ENCODE measurements at regions not wholly inside any gene's neighbourhood (a gene's known extent, or its start where the extent isn't known, plus 50 kb on each side); places are given as distances from the start of the nearest gene placed in this dataset.

DNA sequence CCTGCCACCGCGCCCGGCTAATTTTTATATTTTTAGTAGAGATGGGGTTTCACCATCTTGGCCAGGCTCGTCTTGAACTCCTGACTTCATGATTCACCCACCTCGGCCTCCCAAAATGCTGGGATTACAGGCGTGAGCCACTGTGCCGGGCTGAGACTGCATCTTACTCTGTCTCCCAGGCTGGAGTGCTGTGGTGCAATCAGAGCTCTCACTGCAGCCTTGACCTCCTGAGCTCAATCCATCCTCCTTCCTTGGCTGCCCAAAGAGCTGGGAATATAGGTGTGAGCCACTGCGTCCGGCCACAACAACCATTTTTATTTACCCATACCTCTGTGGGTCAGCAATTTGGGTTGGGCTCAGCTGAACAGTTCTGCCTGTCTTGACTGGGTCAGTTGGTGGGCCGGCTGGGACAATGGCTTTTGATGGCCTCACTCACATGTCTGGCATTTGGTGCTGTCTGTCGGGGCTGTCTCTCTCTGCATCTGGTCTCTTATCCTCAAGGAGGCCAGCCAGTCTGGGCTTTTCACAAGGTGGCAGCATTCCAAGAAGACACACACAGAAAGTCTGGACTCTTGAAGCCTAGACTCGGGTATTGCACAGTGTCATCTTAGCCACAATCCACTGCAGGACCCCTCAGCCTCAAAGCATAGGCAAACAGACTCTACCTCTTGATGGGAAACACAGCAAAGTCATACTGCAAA lies 116.8 kb upstream of the GATA6 start:
- TF ChIP-seq FOS (IDR thresholded peaks at IDR 0.05; ENCODE audit: low read depth, low read length) (no peak), RAD21 (IDR thresholded peaks at IDR 0.05; ENCODE audit: low read length) (no peak), MXI1 (IDR thresholded peaks at IDR 0.05; ENCODE audit: borderline replicate concordance, low read depth, low read length) (no peak)
- Histone ChIP-seq H3K18ac (ENCODE audit: low read depth, low read length) (no peak overlapping the region), H2AFZ (replicated peaks; ENCODE audit: low read length, poor library complexity) (no peak overlapping the region), H2AK5ac (ENCODE audit: low read depth, low read length) (no peak overlapping the region), H3K27me3 (ENCODE audit: control insufficient read depth, insufficient read depth, low read length) (peaks cover 13% of the 10 kb centered on the region), H3K36me3 (ENCODE audit: control insufficient read depth, insufficient read depth, low read length) (no peaks in the 10 kb centered on the region), H2BK5ac (ENCODE audit: low read depth, low read length, poor library complexity, severe bottlenecking) (no peak overlapping the region), H3K9ac (ENCODE audit: low read depth, low read length) (no peak overlapping the region), H2AK9ac (replicated peaks; ENCODE audit: low read depth, low read length, poor library complexity) (no peak overlapping the region), H3K4me1 (ENCODE audit: control insufficient read depth, insufficient read depth, low read length) (no peaks in the 10 kb centered on the region), H3K4ac (ENCODE audit: low read depth, low read length) (no peak overlapping the region), H3K27ac (ENCODE audit: insufficient read depth, low read length) (no peak overlapping the region), H2BK15ac (ENCODE audit: low read depth, low read length) (no peak overlapping the region), H3K56ac (ENCODE audit: extremely low read depth, insufficient read depth, low read length) (no peak overlapping the region), H2BK20ac (ENCODE audit: low read depth, low read length) (no peak overlapping the region), H3K4me3 (ENCODE audit: insufficient read depth, low read depth, low read length) (no peak overlapping the region), H3K23ac (ENCODE audit: low read depth, low read length) (no peak overlapping the region), H3K9me3 (ENCODE audit: control insufficient read depth, insufficient read depth, low read length) (peaks cover 5% of the 10 kb centered on the region; the same call in 1 of the 2 replicates), H4K20me1 (ENCODE audit: insufficient read depth, low read length) (no peaks in the 10 kb centered on the region), H4K8ac (ENCODE audit: low read depth in 2 of 2, low read length in 2 of 2) (no peak overlapping the region), H3K14ac (replicated peaks; ENCODE audit: low read depth, low read length) (no peak overlapping the region), H3K9me1 (ENCODE audit: insufficient read depth, low read length) (no peaks in the 10 kb centered on the region), H3K4me2 (ENCODE audit: low read depth, low read length) (no peak overlapping the region), H4K5ac (ENCODE audit: low read depth, low read length) (no peak overlapping the region), H2BK120ac (ENCODE audit: low read depth, low read length) (no peak overlapping the region), H3K79me1 (ENCODE audit: low read depth in 1 of 2, low read length in 2 of 2) (no peaks in the 10 kb centered on the region), H4K91ac (ENCODE audit: insufficient read depth, low read depth, low read length) (no peak overlapping the region)
- intact Hi-C loops (cut with micrococcal nuclease): no loop called here
- dilution Hi-C loops (cut with HindIII; ENCODE audit: low sequenced_read_pairs, unreplicated experiment): no loop called here
- ChIA-PET POLR2A (ENCODE audit: unreplicated experiment) (no interaction called here), CTCF (no interaction called here)
- BruUV-seq (replicated peaks): no TSS peak
- ATAC-seq (ENCODE audit: low read depth): no peak
- no peak for DNase-seq
- in situ Hi-C loops (cut with MboI; ENCODE audit: low sequenced_read_pairs): no loop called here
- 64% methylated on average over 7 of the region's 12 CpGs; no CpG with 5 or more reads in 1 of the 2 experiments for WGBS, 2 experiments (ENCODE audit: extremely low coverage in 2 of 2, insufficient read length in 1 of 2)

Measured in IMR-90 (cell line).